KG1 (cell line): ENCODE measurements at regions not wholly inside any gene's neighbourhood (a gene's known extent, or its start where the extent isn't known, plus 50 kb on each side); places are given as distances from the start of the nearest gene placed in this dataset.
A peak's percentile ranks its signal among the peaks of the same experiment; 100 is the strongest.

ENCODE experiments used
- DNase-seq: peaks from one replicate; lab custom pipeline; 2025; lab: John Stamatoyannopoulos, UW

- no peak for DNase-seq
Observed at GRCh38 chr6:104573350-104573749, 286.4 kb downstream of the HACE1 start.

DNA sequence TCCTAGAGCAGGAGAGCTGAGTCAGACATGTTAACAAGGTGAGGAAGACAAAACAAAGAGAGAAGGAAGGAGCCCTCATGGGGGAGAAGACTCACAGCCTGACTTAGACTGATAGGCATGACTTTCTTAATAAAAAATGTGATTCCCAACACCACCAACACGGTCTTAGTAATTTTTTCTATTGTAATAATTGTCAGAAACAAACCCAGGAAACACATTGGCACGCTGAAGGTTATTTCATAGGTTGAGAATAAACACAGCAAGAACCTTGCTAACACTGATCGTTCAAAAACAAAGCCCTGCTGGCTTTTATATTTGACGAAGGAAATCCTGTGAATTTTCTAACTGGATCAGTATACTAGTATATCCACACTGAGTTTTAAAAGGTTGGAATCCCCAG is 286.8 kb downstream of the HACE1 start:
- no peak for DNase-seq

GRCh38 chr6:104566411-104566810 is 293.3 kb downstream of the HACE1 start:
- DNase-seq: no peak

DNA sequence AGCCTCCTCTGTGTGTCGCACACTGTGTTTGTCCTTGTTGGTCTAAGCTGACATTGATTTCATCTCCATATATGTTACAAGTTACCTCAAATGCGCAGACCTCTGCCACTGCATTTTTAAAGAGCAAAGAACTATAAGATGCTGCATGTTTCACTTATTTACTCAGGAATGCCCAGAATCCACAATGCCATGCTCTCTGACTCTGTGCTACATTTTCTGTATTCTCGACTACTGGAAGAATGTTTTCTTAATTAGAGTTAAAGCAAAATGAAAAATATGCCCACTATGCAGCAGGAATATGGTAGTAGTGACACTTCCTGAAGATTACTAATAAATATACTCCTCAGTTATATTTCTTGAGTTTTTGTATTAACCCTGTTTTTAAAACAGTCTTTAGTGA is 296.4 kb downstream of the HACE1 start:
- DNase-seq: no peak

GRCh38 chr6:104559435-104560202 is 300.1 kb downstream of the HACE1 start:
- DNase-seq: no peak

DNA sequence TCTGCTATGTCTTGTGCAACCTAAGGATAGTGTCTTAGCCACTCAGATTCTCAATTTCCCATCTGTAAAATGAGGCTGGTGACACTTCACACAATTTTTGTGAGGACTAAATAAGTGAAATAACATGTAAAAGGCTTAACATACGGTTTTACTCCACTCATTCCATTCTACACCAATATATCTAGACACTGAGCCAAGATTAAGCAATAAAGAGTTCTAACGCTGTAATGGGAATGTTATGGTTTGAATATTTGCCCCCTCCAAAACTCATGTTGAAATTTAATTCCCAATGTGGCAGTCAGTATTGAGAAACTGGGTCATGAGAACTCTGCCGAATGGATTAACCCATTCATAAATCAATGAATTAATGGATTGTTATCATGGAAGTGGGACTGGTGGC is 301.0 kb downstream of the HACE1 start:
- DNase-seq: no peak

GRCh38 chr6:104548297-104548696 is 311.4 kb downstream of the HACE1 start:
- DNase-seq: no peak

DNA sequence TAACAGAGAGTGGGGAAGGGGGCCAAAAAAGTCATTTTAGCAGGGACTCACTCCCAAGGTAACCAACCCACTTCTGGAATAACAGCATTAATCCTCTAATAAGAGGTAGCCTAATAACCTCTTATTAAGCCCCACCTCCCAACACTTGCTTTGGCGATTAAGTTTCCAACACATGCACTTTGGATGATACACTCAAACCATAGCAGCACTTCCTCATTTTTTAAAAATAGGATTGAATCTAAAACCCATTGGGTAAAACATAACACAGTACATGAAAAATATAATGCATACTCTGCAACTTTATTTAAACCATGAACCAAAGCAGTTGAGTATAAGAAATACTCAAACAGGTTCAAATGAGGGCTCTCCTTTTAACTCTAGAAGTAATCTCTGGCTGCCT is 318.3 kb downstream of the HACE1 start:
- no peak for DNase-seq

DNA sequence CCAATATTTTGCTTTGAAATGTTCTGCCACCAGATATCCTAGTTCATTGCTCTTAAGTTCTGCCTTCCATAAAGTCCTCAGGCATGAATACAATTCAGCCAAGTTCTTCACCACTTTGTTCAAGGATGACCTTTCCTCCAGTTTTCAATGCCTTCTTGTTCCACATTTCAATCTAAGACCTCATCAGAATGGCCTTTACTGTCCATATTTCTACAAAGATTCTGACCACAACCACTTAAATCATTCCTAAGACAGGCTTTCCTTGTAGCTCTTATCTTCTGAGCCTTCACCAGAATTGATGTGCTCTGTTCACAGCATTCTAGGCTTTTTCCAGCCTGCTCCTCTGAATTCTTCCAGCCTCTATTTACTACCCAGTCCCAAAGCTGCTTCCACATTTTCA is 319.0 kb downstream of the HACE1 start:
- no peak for DNase-seq

DNA sequence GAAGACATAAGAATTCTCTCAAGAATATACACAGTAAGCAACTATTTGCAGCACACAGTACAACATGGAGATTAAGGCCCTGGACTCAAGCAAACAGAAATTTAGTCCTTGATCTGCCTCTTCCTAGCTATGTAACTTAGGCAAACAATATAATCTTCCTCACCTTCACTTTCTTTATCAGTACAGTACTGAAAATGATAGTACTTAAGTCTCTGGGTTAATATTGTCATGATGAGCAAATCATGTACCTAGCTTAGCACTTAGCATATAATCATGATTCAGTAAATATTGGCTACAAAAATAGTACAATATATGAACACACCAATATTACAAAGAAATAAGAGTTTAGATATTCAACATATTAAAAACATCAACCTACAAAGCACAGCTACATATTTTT is 320.5 kb downstream of the HACE1 start:
- no peak for DNase-seq

DNA sequence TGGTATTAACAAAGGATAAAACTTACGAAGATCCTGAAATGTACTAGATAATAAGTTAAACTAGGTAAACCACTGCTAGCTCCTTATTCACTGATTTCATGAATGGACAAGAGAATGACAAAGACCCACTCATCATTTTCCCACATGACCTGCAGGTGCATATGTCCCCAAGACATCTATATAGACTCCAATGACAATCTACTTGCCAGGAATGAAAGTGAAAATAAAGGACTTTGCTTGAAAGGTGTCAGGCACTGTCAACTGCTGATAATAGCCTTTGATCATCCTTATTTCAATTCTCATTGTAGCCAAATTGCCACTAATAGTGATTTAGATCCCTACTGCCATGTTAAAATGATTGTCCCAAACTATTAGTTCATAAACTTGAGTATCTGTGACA is 321.8 kb downstream of the HACE1 start:
- DNase-seq: no peak

DNA sequence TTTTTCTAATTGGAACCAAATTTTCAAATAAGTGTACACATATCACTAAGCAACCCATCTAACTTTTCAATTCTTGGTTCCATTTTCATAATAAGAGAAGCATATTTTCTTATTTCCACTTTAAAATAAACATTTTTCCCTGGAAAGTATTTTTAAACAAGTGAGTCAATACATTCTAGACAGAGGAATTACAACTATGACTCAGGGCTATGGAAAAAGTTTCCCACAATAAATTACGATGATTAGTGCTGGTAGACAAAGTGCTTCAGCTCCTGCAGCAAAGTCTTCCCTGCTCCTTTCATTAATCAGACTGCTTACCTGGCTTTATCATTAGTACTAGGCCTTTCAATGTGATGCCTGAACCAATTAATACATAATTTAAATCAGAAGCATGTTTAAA is 322.5 kb downstream of the HACE1 start:
- DNase-seq: no peak

GRCh38 chr6:104532462-104532861 is 327.3 kb downstream of the HACE1 start:
- no peak for DNase-seq

DNA sequence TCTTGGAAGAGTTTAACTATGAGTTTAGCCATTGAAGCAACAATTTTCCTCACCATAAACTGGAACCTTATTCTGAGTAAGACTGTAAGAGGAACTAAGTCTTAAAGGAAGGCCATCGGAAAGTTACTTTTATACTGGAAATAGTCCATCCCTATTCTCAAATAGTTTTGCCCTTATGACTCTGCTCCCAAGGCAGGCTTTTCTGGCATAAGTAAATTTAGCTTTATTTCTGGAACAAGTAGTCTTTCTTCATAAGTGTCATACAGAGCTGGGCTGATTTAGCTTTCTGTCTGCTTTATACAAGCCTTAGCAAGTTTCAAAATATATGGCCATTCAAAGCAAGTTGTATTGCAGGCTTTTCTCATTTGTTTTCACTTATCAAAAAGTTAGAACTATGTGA is 328.1 kb downstream of the HACE1 start:
- DNase-seq: no peak

DNA sequence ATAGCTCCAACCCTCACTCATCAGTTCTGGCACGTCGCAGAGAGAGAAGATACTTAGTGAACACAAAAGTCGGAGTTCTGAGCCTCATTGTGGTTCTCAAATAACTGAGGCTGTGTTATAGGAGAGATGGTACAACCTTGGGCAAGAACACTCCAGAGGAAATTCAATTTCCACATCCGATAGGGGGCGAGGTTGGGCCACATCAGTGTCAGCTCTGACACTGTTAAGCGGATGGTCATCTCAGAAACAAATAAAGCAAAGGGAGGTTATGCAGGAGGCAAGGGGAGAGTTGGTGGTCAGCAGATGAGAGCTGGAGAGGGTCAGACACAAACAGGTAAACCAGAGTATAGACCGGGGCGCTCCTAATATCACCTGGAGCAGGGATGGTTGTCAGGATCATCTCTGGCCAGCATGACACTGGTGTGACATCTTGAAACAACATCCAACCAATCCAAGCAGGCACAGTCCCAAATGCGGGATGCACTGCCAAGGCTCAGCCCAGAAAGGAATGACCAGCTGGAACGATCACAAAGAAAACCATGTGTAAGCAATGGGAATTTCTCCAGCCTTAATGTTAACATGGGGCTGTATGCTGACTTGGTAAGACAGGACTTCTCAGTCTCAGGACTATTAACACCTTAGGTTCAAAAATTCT is 331.8 kb downstream of the HACE1 start:
- DNase-seq: no peak

DNA sequence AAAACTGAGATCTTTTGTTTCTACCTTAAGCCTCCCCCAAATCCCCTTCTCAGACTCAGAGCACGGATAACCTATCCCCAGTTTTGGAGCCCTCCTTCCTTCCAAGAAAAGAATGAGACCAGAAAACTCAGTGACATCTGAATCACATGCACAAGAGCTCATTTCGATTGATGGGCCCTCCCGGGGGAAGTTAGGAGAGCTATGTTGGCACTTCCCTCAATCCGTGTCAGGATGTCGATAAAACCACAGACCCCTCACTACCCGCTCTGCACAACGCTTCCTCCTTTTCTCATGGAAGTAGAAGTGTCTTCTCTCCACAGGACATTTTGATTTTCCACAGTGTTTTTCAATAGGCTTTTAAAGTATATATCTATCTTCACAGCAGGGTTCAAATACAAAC is 332.4 kb downstream of the HACE1 start:
- DNase-seq: no peak

DNA sequence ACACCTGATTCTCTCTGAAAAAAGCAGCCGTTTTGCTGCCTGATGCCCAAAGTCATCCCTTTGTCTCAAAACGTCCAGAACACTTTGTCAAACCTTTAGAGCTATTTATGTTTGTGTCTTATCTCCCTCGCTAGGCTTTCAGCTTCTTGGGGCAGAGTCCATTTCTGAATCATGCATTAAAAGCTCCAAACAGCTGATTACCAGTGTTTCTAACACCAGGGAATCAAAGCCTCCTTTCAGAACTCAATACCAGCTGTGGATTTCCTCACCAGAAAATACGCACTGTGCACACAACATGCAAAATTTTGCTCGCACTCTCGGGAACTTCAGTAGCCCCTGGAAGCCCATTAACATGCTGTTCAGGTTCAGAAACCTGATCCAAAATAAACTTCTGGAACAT is 333.3 kb downstream of the HACE1 start:
- no peak for DNase-seq

- DNase-seq: peak; percentile 78
Observed at GRCh38 chr6:104525677-104526322, 333.9 kb downstream of the HACE1 start.

DNA sequence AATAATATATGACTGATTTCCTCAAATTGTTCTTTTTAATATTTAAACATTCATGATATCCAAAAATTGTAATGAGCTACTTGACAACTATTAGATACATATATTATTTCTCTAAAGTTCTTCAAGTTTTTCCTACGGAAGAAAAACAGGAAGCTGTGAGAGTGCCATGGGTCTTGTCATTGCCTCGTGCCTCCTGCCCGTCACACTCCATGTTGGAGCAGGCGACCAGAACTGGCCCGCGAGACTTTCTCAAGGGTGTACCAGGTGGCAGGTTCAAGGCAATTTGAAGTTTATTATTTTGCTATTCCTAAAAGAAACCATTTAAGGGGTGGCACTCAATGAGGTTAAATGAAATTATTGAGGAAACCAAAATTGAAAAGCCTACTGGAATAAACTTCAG is 337.2 kb downstream of the HACE1 start:
- no peak for DNase-seq

DNA sequence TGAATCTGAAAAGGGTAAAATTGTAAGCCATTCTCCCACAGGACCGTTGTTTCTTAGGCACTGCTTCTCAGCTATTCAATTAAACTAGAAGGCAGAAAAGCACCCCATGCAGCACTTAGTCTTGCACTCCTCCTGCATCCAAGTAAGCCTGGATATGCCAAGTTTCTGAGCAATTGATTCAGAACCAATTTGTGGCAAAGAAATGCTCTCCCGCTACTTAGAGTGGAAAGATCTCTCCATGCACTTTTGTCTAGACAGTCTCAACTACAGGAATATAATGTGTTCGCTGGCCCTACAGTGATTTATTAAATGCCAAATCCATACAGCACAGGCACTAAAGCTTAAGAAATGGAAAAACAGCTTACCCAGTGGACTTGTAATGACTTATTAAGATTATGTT is 338.5 kb downstream of the HACE1 start:
- DNase-seq: no peak

DNA sequence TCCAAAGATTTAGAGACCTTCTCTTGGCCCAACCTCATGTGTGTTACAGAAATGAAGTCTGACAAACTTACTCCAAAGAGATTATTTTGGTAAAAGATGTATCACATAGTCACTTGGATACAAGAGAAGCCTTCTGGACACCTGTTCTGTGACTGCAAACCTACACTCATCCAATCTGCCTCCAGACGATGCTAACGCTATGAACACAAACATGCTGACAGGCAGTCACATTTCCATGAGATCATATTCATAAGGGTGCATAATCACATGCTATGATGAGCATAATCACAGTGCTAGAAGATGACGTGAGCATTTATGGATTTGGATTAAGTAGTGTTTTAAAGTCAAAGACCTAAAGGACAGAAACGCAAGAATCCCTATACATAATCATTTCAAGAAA is 340.2 kb downstream of the HACE1 start:
- DNase-seq: no peak

DNA sequence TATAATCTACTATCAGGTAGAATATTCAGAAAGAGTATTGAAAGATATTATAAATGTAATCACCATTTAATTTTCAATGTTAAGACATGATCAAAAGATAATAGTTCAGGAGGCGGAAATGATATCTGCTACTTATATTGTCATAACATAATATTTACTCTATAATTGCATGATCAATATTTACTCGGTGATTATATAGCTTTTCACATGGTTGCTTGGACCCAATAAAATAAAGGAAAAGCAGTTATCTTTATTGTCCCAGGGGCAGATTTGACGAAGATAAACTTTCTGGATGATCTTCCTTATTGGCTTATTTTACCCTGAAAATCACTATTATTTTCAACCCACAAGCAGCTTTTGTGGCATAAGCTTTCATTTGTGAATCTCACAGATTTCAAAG is 350.4 kb downstream of the HACE1 start:
- no peak for DNase-seq

GRCh38 chr6:104506429-104506828 is 353.3 kb downstream of the HACE1 start:
- DNase-seq: no peak
